Globus pallidus (tissue), 1 donor: ENCODE measurements at regions not wholly inside any gene's neighbourhood (a gene's known extent, or its start where the extent isn't known, plus 50 kb on each side); places are given as distances from the start of the nearest gene placed in this dataset.

ENCODE experiments used
- DNase-seq: peaks from one replicate; pipeline ENCODE4 v3.0.0-alpha.2; 2015; ENCODE audit warnings: low spot score

- DNase-seq: no peak
Observed at GRCh38 chr5:68565427-68565826, 349.9 kb downstream of the PIK3R1 start.

GRCh38 chr5:68576805-68577204 lies 361.2 kb downstream of the PIK3R1 start:
- no peak for DNase-seq

GRCh38 chr5:68582284-68582683 lies 366.7 kb downstream of the PIK3R1 start:
- DNase-seq: no peak

- DNase-seq: no peak
Observed at GRCh38 chr5:68587171-68587570, 371.6 kb downstream of the PIK3R1 start.

GRCh38 chr5:68591850-68592249 lies 376.3 kb downstream of the PIK3R1 start:
- no peak for DNase-seq

- peak; percentile 15 for DNase-seq
Observed at GRCh38 chr5:68592351-68592750, 376.8 kb downstream of the PIK3R1 start.

GRCh38 chr5:68593211-68593671 lies 377.7 kb downstream of the PIK3R1 start:
- DNase-seq: no peak

- no peak for DNase-seq
Observed at GRCh38 chr5:68612972-68613371, 397.4 kb downstream of the PIK3R1 start.

GRCh38 chr5:68618501-68618900 lies 402.9 kb downstream of the PIK3R1 start:
- no peak for DNase-seq

- DNase-seq: no peak
Observed at GRCh38 chr5:68627001-68627400, 411.4 kb downstream of the PIK3R1 start.

- DNase-seq: no peak
Observed at GRCh38 chr5:68628082-68628814, 412.7 kb downstream of the PIK3R1 start.

GRCh38 chr5:68630354-68630753 lies 414.8 kb downstream of the PIK3R1 start:
- DNase-seq: no peak

GRCh38 chr5:68631884-68632283 lies 416.3 kb downstream of the PIK3R1 start:
- DNase-seq: no peak

- DNase-seq: no peak
Observed at GRCh38 chr5:68641211-68641610, 425.7 kb downstream of the PIK3R1 start.

- DNase-seq: no peak
Observed at GRCh38 chr5:68643064-68643463, 427.5 kb downstream of the PIK3R1 start.

GRCh38 chr5:68644971-68645370 lies 429.4 kb downstream of the PIK3R1 start:
- DNase-seq: no peak

- no peak for DNase-seq
Observed at GRCh38 chr5:68646144-68646543, 430.6 kb downstream of the PIK3R1 start.

- no peak for DNase-seq
Observed at GRCh38 chr5:68647743-68648142, 432.2 kb downstream of the PIK3R1 start.

- DNase-seq: no peak
Observed at GRCh38 chr5:68648944-68649857, 433.6 kb downstream of the PIK3R1 start.

GRCh38 chr5:68652534-68652965 lies 437.0 kb downstream of the PIK3R1 start:
- no peak for DNase-seq

GRCh38 chr5:68653471-68653870 lies 437.9 kb downstream of the PIK3R1 start:
- DNase-seq: no peak

- DNase-seq: no peak
Observed at GRCh38 chr5:68657055-68657961, 436.5 kb upstream of the SLC30A5 start.
